CD4-positive, alpha-beta T cell treated with Interleukin-10 for 1 hour (primary cell): ENCODE measurements at regions not wholly inside any gene's neighbourhood (a gene's known extent, or its start where the extent isn't known, plus 50 kb on each side); places are given as distances from the start of the nearest gene placed in this dataset.

Source experiments
- DNase-seq: peaks from one replicate; pipeline ENCODE4 v3.0.0-alpha.2; 2020

GRCh38 chr15:70272565-70273355 is 175.0 kb upstream of the TLE3 start:
- no peak for DNase-seq

GRCh38 chr15:70271422-70272088 is 173.8 kb upstream of the TLE3 start:
- DNase-seq, result no peak

- DNase-seq, result no peak
Observed at GRCh38 chr15:70270752-70271111, 173.0 kb upstream of the TLE3 start.

GRCh38 chr15:70269991-70270751 is 172.5 kb upstream of the TLE3 start:
- no peak for DNase-seq

GRCh38 chr15:70269311-70269911 is 171.7 kb upstream of the TLE3 start:
- DNase-seq, result no peak

GRCh38 chr15:70268698-70269251 is 171.1 kb upstream of the TLE3 start:
- DNase-seq, result no peak

- no peak for DNase-seq
Observed at GRCh38 chr15:70267879-70268278, 170.2 kb upstream of the TLE3 start.

- DNase-seq, result no peak
Observed at GRCh38 chr15:70267306-70267705, 169.6 kb upstream of the TLE3 start.

- peak; percentile 32 for DNase-seq
Observed at GRCh38 chr15:70266412-70267121, 168.8 kb upstream of the TLE3 start.

GRCh38 chr15:70265986-70266385 is 168.3 kb upstream of the TLE3 start:
- DNase-seq, result no peak

GRCh38 chr15:70265466-70265978 is 167.8 kb upstream of the TLE3 start:
- DNase-seq, result no peak

- DNase-seq, result no peak
Observed at GRCh38 chr15:70264738-70265465, 167.2 kb upstream of the TLE3 start.

GRCh38 chr15:70264014-70264582 is 166.4 kb upstream of the TLE3 start:
- DNase-seq, result peak; percentile 8

GRCh38 chr15:70262591-70263274 is 165.0 kb upstream of the TLE3 start:
- no peak for DNase-seq

- DNase-seq, result no peak
Observed at GRCh38 chr15:70262171-70262570, 164.5 kb upstream of the TLE3 start.

- DNase-seq, result no peak
Observed at GRCh38 chr15:70261083-70261482, 163.4 kb upstream of the TLE3 start.

GRCh38 chr15:70260580-70260979 is 162.9 kb upstream of the TLE3 start:
- no peak for DNase-seq

GRCh38 chr15:70259640-70260508 is 162.2 kb upstream of the TLE3 start:
- peak; percentile 10 for DNase-seq

GRCh38 chr15:70259028-70259424 is 161.3 kb upstream of the TLE3 start:
- DNase-seq, result peak; percentile 68
